DOHH2 (cell line): ENCODE measurements at regions not wholly inside any gene's neighbourhood (a gene's known extent, or its start where the extent isn't known, plus 50 kb on each side); places are given as distances from the start of the nearest gene placed in this dataset.

Experiments
- H3F3A ChIP-seq: fragments of 200-600 bp; sonication (generic), shearing (Covaris generic); 2 replicates; pipeline ENCODE4 v1.6.0; 2016; ENCODE audit warnings: antibody characterized with exemption, mild to moderate bottlenecking; ENCODE audit not compliant: control insufficient read depth, insufficient read depth
- H3K27ac ChIP-seq: fragments of 200-600 bp; sonication (generic); 2 replicates; pipeline ENCODE4 v1.5.1; 2014; ENCODE audit warnings: low read depth, mild to moderate bottlenecking, low read length, moderate library complexity
- H3K27me3 ChIP-seq: fragments of 200-600 bp; sonication (generic); 2 replicates; pipeline ENCODE4 v1.6.1; 2014; ENCODE audit warnings: mild to moderate bottlenecking, low read length, mixed read lengths; ENCODE audit not compliant: control insufficient read depth
- H3K36me3 ChIP-seq: fragments of 200-600 bp; sonication (generic); 2 replicates; pipeline ENCODE4 v1.6.1; 2014; ENCODE audit warnings: mild to moderate bottlenecking, low read length, moderate library complexity, mixed read lengths; ENCODE audit not compliant: control insufficient read depth
- H3K4me1 ChIP-seq: fragments of 200-600 bp; sonication (generic); 2 replicates; pipeline ENCODE4 v1.6.1; 2014; ENCODE audit warnings: mild to moderate bottlenecking, low read length, mixed read lengths; ENCODE audit not compliant: control insufficient read depth
- H3K4me2 ChIP-seq: fragments of 200-600 bp; sonication (generic); 2 replicates; pipeline ENCODE4 v1.6.0; 2014; ENCODE audit warnings: mild to moderate bottlenecking, low read length, moderate library complexity
- H3K4me3 ChIP-seq: fragments of 200-600 bp; sonication (generic); 2 replicates; pipeline ENCODE4 v1.5.1; 2014; ENCODE audit warnings: mild to moderate bottlenecking, low read length, mixed read lengths
- H3K79me2 ChIP-seq: fragments of 200-600 bp; sonication (generic); 2 replicates; pipeline ENCODE4 v1.6.1; 2014; ENCODE audit warnings: mild to moderate bottlenecking, low read length, mixed read lengths; ENCODE audit not compliant: control insufficient read depth
- H3K9me2 ChIP-seq: fragments of 200-600 bp; sonication (generic); replicated peaks from 2 replicates; pipeline ENCODE4 v1.6.1; 2014; ENCODE audit warnings: mild to moderate bottlenecking, low read length, mixed read lengths; ENCODE audit not compliant: control insufficient read depth
- H3K9me3 ChIP-seq: fragments of 200-600 bp; sonication (generic); 2 replicates; pipeline ENCODE4 v1.6.1; 2014; ENCODE audit warnings: antibody characterized with exemption, low read length, mixed read lengths; ENCODE audit not compliant: control insufficient read depth, insufficient read depth
- H4K20me1 ChIP-seq: fragments of 200-600 bp; sonication (generic); 2 replicates; pipeline ENCODE4 v1.6.0; 2014; ENCODE audit warnings: low read depth, mild to moderate bottlenecking, antibody characterized with exemption, low read length, moderate library complexity; ENCODE audit not compliant: control insufficient read depth, insufficient read depth
- CTCF ChIP-seq: fragments of 200-600 bp; sonication (generic); IDR thresholded peaks from one replicate; pipeline ENCODE4 v1.5.1; 2014; ENCODE audit warnings: antibody characterized with exemption, mild to moderate bottlenecking, low read depth, low read length; ENCODE audit not compliant: poor library complexity, severe bottlenecking
- EZH2phosphoT487 ChIP-seq: fragments of 200-600 bp; sonication (generic); IDR thresholded peaks from 2 replicates; pipeline ENCODE4 v1.6.1; 2017; ENCODE audit warnings: borderline replicate concordance, mild to moderate bottlenecking, antibody characterized with exemption, low read length, moderate library complexity, mixed read lengths

GRCh38 chr11:123250892-123251656 is 56.0 kb upstream of the CLMP start:
- no peaks in the 10 kb centered on the region for H3K36me3 ChIP-seq
- no peaks in the 10 kb centered on the region for H4K20me1 ChIP-seq
- TF ChIP-seq CTCF: no peak
- TF ChIP-seq EZH2phosphoT487: no peak
- no peaks in the 10 kb centered on the region for H3K9me3 ChIP-seq
- no peaks in the 10 kb centered on the region for H3F3A ChIP-seq
- H3K27ac ChIP-seq: no peak overlapping the region
- no peaks in the 10 kb centered on the region for H3K27me3 ChIP-seq
- H3K4me3 ChIP-seq: no peak overlapping the region
- H3K79me2 ChIP-seq: no peaks in the 10 kb centered on the region
- H3K4me2 ChIP-seq: no peak overlapping the region
- no peaks in the 10 kb centered on the region for H3K9me2 ChIP-seq
- H3K4me1 ChIP-seq: peaks cover 4% of the 10 kb centered on the region

- Histone ChIP-seq H3K4me1 (peaks cover 4% of the 10 kb centered on the region), H3K27ac (no peak overlapping the region), H3K4me3 (no peak overlapping the region), H4K20me1 (no peaks in the 10 kb centered on the region), H3K79me2 (no peaks in the 10 kb centered on the region), H3K9me2 (no peaks in the 10 kb centered on the region), H3K27me3 (no peaks in the 10 kb centered on the region), H3K9me3 (no peaks in the 10 kb centered on the region), H3F3A (no peaks in the 10 kb centered on the region), H3K36me3 (no peaks in the 10 kb centered on the region), H3K4me2 (no peak overlapping the region)
- TF ChIP-seq EZH2phosphoT487 (no peak), CTCF (no peak)
Observed at GRCh38 chr11:123249354-123249753, 54.3 kb upstream of the CLMP start.

- Histone ChIP-seq H3K9me3 (no peaks in the 10 kb centered on the region), H4K20me1 (no peaks in the 10 kb centered on the region), H3K4me3 (no peak overlapping the region), H3K9me2 (no peaks in the 10 kb centered on the region), H3K79me2 (no peaks in the 10 kb centered on the region), H3K27me3 (no peaks in the 10 kb centered on the region), H3K4me2 (no peak overlapping the region), H3K27ac (no peak overlapping the region), H3F3A (no peaks in the 10 kb centered on the region), H3K36me3 (no peaks in the 10 kb centered on the region), H3K4me1 (peaks cover 4% of the 10 kb centered on the region)
- no peak for TF ChIP-seq CTCF
- no peak for TF ChIP-seq EZH2phosphoT487
Observed at GRCh38 chr11:123247813-123248379, 52.8 kb upstream of the CLMP start.
